K562 (cell line): ENCODE measurements at regions not wholly inside any gene's neighbourhood (a gene's known extent, or its start where the extent isn't known, plus 50 kb on each side); places are given as distances from the start of the nearest gene placed in this dataset.

Source experiments
- ATAC-seq: fragments of 200-7000 bp; cut with Tn5 transposase; 3 replicates; pipeline ENCODE4 v1.9.1; 2020; ENCODE audit warnings: moderate library complexity
- BruUV-seq: library from RNA; stranded (reverse); fragments of 400-500 nt; replicated peaks from 2 replicates; lab custom pipeline; 2021; lab: Mats Ljungman, UMichigan
- CTCF ChIA-PET: fragments of 300-600 bp; formaldehyde crosslinking; extraction: SDS; loops from one replicate; lab custom pipeline; 2021; ENCODE audit warnings: low intra/inter-chr PET ratio; lab: Yijun Ruan, JAX
- POLR2A ChIA-PET: fragments of 300-600, 350-650 bp; sonication (Branson Sonifier 250); formaldehyde crosslinking; extraction: SDS; loops from one replicate; lab custom pipeline; 2021; ENCODE audit warnings: antibody characterized with exemption, inconsistent platforms; lab: Yijun Ruan, JAX
- DNase-seq, 4 experiments: peaks; one replicate each; pipeline versions ENCODE4 v3.0.0 to v3.0.0-alpha.2; 2011 to 2018; ENCODE audit warnings: low spot score in 3 of 4, mixed read lengths in 3 of 4; ENCODE audit errors: extremely low read depth in 1 of 4
- FAIRE-seq: peaks from 2 replicates; lab custom pipeline; 2011; peaks lifted over from hg19 to GRCh38; lab: Jason Lieb, UNC
- H2AFZ ChIP-seq: 2 replicates; pipeline ENCODE4 v1.6.0; 2011; ENCODE audit warnings: low read depth, low read length, control low read depth, inconsistent platforms
- H3K27ac ChIP-seq: fragments of 200-600 bp; 3 replicates; pipeline ENCODE4 v1.8.0; 2011; ENCODE audit warnings: low read depth, mild to moderate bottlenecking, control low read depth, inconsistent platforms, low read length, moderate library complexity, mixed read lengths; ENCODE audit errors: extremely low read depth
- H3K27me3 ChIP-seq, 2 experiments: fragments of 300-600 bp in 1 of 2; 2 replicates in 1 of 2; 3 replicates in 1 of 2; pipeline versions ENCODE4 v1.6.0 to v1.8.0; 2011; ENCODE audit warnings: inconsistent platforms in 2 of 2, low read length in 2 of 2, mild to moderate bottlenecking in 1 of 2, mixed read lengths in 1 of 2, moderate library complexity in 1 of 2; ENCODE audit not compliant: control insufficient read depth in 2 of 2, insufficient read depth in 2 of 2
- H3K36me3 ChIP-seq: fragments of 300-600 bp; 3 replicates; pipeline ENCODE4 v1.8.0; 2011; ENCODE audit warnings: mild to moderate bottlenecking, low read length, inconsistent platforms; ENCODE audit not compliant: control insufficient read depth, insufficient read depth
- H3K4me1 ChIP-seq, 2 experiments: fragments of 200-600 bp in 1 of 2; replicated peaks in 1 of 2; 2 replicates in 1 of 2; 3 replicates in 1 of 2; pipeline versions ENCODE4 v1.5.1 to v1.8.0; 2011; ENCODE audit warnings: inconsistent platforms in 2 of 2, low read length in 2 of 2, mild to moderate bottlenecking in 1 of 2, mixed read lengths in 1 of 2, moderate library complexity in 1 of 2; ENCODE audit not compliant: control insufficient read depth in 2 of 2, insufficient read depth in 2 of 2
- H3K4me2 ChIP-seq: 2 replicates; pipeline ENCODE4 v1.6.1; 2011; ENCODE audit warnings: low read length, control low read depth, inconsistent platforms, mixed read lengths; ENCODE audit not compliant: insufficient read depth
- H3K4me3 ChIP-seq: fragments of 200-600 bp; sonication (generic), shearing (Covaris generic); 2 replicates; pipeline ENCODE4 v1.5.1; 2016; ENCODE audit warnings: control low read depth, inconsistent platforms
- H3K79me2 ChIP-seq: fragments of 200-600 bp; 3 replicates; pipeline ENCODE4 v1.8.0; 2011; ENCODE audit warnings: low read length, inconsistent platforms; ENCODE audit not compliant: control insufficient read depth, insufficient read depth
- H3K9ac ChIP-seq, 2 experiments: 2 replicates each; pipeline versions ENCODE4 v1.6.0 to v1.6.1; 2011; ENCODE audit warnings: low read depth in 2 of 2, low read length in 2 of 2, control low read depth in 1 of 2, inconsistent platforms in 1 of 2, mild to moderate bottlenecking in 1 of 2, mixed read lengths in 1 of 2; ENCODE audit not compliant: insufficient read depth in 1 of 2
- H3K9me1 ChIP-seq: one replicate; pipeline ENCODE4 v1.6.0; 2011; ENCODE audit warnings: inconsistent platforms, mild to moderate bottlenecking, low read length, moderate library complexity; ENCODE audit not compliant: control insufficient read depth, insufficient read depth
- H3K9me3 ChIP-seq: replicated peaks from 2 replicates; pipeline ENCODE4 v1.5.1; 2011; ENCODE audit warnings: low read depth, low read length, inconsistent platforms; ENCODE audit not compliant: control insufficient read depth, insufficient read depth
- H4K20me1 ChIP-seq: replicated peaks from 2 replicates; pipeline ENCODE4 v1.6.1; 2011; ENCODE audit warnings: low read length, inconsistent platforms, mixed read lengths; ENCODE audit not compliant: control insufficient read depth, insufficient read depth
- ARNT ChIP-seq, 2 experiments: fragments of 450-650 bp; IDR thresholded peaks; 2 replicates each; pipeline ENCODE4 v1.6.1; 2016; ENCODE audit warnings: mild to moderate bottlenecking in 1 of 2
- CSDE1 ChIP-seq, 2 experiments: fragments of 450-650 bp; IDR thresholded peaks; 2 replicates each; pipeline ENCODE4 v1.6.1; 2016; ENCODE audit warnings: mild to moderate bottlenecking in 1 of 2
- E2F8 ChIP-seq: fragments of 450-650 bp; IDR thresholded peaks from 2 replicates; pipeline ENCODE4 v1.7.1; 2018; ENCODE audit warnings: mild to moderate bottlenecking, low read depth; ENCODE audit not compliant: partially characterized antibody
- ELK3 ChIP-seq: fragments of 450-650 bp; formaldehyde crosslinking; IDR thresholded peaks from 2 replicates; pipeline ENCODE4 v1.4.0; 2020; ENCODE audit warnings: mild to moderate bottlenecking
- LARP7 ChIP-seq: fragments of 450-650 bp; IDR thresholded peaks from 2 replicates; pipeline ENCODE4 v1.6.1; 2016
- SMAD1 ChIP-seq: fragments of 150-350 bp; IDR thresholded peaks from 2 replicates; pipeline ENCODE4 v1.6.1; 2014; ENCODE audit warnings: low read length, low read depth; ENCODE audit not compliant: partially characterized antibody
- TCF15 ChIP-seq: fragments of 250-450 bp; sonication (Bioruptor Pico); IDR thresholded peaks from 2 replicates; pipeline ENCODE4 v1.8.0; 2022; ENCODE audit warnings: moderate library complexity, mild to moderate bottlenecking, inconsistent platforms
- ZBTB43 ChIP-seq: sonication (generic); formaldehyde crosslinking; IDR thresholded peaks from 2 replicates; pipeline ENCODE4 v1.8.0; 2023; ENCODE audit warnings: mild to moderate bottlenecking, missing genetic modification reagents
- ZNF224 ChIP-seq: sonication (generic); formaldehyde crosslinking; IDR thresholded peaks from 2 replicates; pipeline ENCODE4 v1.8.0; 2022; ENCODE audit warnings: mild to moderate bottlenecking, missing genetic modification reagents
- WGBS: fragments of 100-300 bp; shearing (Covaris generic); methylation state at CpG from one replicate; pipeline ENCODE4 v1.1.6; 2016; ENCODE audit warnings: low coverage, mixed read lengths; ENCODE audit not compliant: insufficient coverage; ENCODE audit errors: missing lambda C conversion rate; 5-methylcytosine and 5-hydroxymethylcytosine counted together
- in situ Hi-C: fragments of 300-500 bp; cut with MboI; formaldehyde crosslinking; loops from 4 replicates; pipeline ENCODE4 v1.15.0; 2018; ENCODE audit warnings: inconsistent platforms, mixed read lengths
- intact Hi-C: fragments of 100-400 bp; cut with micrococcal nuclease; formaldehyde crosslinking; loops from 2 replicates; pipeline ENCODE4 v1.14.2; 2022

DNA sequence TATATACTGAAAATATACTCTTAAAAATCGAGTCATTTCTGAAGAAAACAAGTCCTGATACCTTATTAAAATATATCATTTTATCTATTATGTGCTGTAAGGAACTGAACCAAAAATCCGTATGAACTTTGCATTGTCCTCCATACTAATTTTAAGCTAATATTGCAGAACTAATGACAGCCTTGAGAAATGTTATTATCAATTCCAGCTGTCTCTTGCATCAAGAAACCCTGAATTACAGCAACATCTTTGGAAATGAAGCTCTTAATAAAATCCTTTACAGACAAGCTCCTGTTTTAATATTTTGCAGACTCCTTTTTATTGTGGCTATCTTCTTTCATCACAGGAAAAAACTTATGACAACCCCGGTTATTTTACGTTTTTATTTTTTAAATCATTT lies 1335.3 kb downstream of the EFNB2 start (continued):
- TF ChIP-seq SMAD1 (no peak), TCF15 (CRISPR knock-in tag) (no peak), ZBTB43 (CRISPR knock-in tag) (no peak), ELK3 (CRISPR knock-in tag) (no peak), CSDE1 (IDR thresholded peaks at IDR 0.05) (no peak), LARP7 (no peak)

DNA sequence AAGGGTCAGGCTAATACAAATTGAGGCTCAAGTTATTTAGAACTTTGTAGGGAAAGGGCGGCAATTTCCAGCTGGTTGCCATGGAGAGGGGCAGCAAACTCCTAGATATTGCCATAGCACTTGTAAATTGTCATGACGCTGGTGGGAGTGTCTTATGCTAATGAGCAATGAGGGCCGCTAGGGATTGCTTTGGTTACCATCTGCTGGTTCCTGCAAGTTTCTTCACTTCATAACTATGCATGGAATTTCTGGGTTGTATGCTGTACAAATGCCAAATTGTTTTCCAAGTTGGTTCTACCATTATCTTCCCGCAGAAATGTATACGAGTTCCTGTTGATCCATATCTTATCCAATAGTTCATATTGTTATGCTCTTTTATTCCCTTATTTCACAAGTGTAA lies 1339.4 kb downstream of the EFNB2 start:
- BruUV-seq: no TSS peak
- CTCF ChIA-PET: no interaction called here
- Histone ChIP-seq H2AFZ (no peak overlapping the region), H3K79me2 (no peaks in the 10 kb centered on the region), H3K9me1 (no peaks in the 10 kb centered on the region), H3K27ac (no peak overlapping the region), H3K27me3 (no peaks in the 10 kb centered on the region), H3K4me3 (no peak overlapping the region), H4K20me1 (no peaks in the 10 kb centered on the region), H3K4me1 (no peaks in the 10 kb centered on the region), H3K9ac (no peak overlapping the region), H3K4me2 (no peak overlapping the region), H3K36me3 (no peaks in the 10 kb centered on the region), H3K9me3 (no peaks in the 10 kb centered on the region)
- intact Hi-C loops (no loop called here), in situ Hi-C loops (no loop called here)
- POLR2A ChIA-PET: no interaction called here
- DNase-seq (no peak), ATAC-seq (no peak), FAIRE-seq (no peak)
- WGBS: 3% methylated on average over 5 of the region's 5 CpGs
- no peak for TF ChIP-seq E2F8
- TF ChIP-seq ARNT (IDR thresholded peaks at IDR 0.05): no peak
- TF ChIP-seq ZNF224: no peak
